Cardiac muscle cell (in vitro differentiated cells and primary cell): ENCODE measurements at regions not wholly inside any gene's neighbourhood (a gene's known extent, or its start where the extent isn't known, plus 50 kb on each side); places are given as distances from the start of the nearest gene placed in this dataset.

Experiments used
- DNase-seq, 2 donors: peaks; one replicate each; pipeline versions ENCODE4 v3.0.0 to v3.0.0-alpha.2; 2010 to 2017; ENCODE audit warnings: low read depth in 1 of 2, low spot score in 1 of 2
- H3K27ac ChIP-seq: fragments of 200-600 bp; sonication (generic); 2 replicates; pipeline ENCODE4 v1.5.1; 2016
- H3K27me3 ChIP-seq: fragments of 200-600 bp; sonication (generic); 2 replicates; pipeline ENCODE4 v1.6.0; 2016; ENCODE audit warnings: control low read depth
- H3K36me3 ChIP-seq: fragments of 200-600 bp; sonication (generic); 2 replicates; pipeline ENCODE4 v1.5.1; 2016; ENCODE audit warnings: control low read depth
- H3K4me1 ChIP-seq: fragments of 200-600 bp; sonication (generic); 2 replicates; pipeline ENCODE4 v1.8.1; 2017; ENCODE audit warnings: low read depth, mild to moderate bottlenecking, mixed run types
- H3K4me3 ChIP-seq: fragments of 200-600 bp; sonication (generic); 2 replicates; pipeline ENCODE4 v1.5.1; 2016; ENCODE audit warnings: mild to moderate bottlenecking
- H3K9me3 ChIP-seq: fragments of 200-600 bp; sonication (generic); 2 replicates; pipeline ENCODE4 v1.5.1; 2017; ENCODE audit warnings: low read depth, mild to moderate bottlenecking, control low read depth
- TF ChIP-seq, protein P1 (sequence below): IDR thresholded peaks from 2 replicates; pipeline ENCODE4 v1.5.1; 2012; ENCODE audit warnings: low read depth, mild to moderate bottlenecking, low read length

DNA sequence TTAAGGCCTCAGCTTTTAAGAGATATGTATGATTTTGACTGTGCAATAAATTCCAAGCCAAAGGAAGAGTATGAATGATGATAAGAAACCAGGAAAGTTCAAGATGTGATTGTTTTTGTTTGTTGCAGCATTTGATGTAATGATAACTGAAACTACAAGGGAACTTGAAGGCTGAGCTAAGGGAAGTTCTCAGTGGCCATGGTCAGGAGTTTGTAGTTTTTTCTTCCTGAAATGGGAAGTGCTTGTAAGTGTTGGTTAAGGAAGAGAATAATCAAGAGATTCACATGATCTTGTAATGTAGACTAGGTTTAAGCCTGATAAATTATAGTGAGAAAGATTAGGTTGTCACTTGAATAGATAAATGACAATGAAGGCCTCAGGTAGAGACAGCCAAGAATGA lies 53.4 kb downstream of the PTCHD4 start:
- H3K4me3 ChIP-seq, result no peak overlapping the region
- H3K27me3 ChIP-seq, result no peaks in the 10 kb centered on the region
- H3K36me3 ChIP-seq, result no peaks in the 10 kb centered on the region
- H3K4me1 ChIP-seq, result peaks cover 4% of the 10 kb centered on the region
- no peaks in the 10 kb centered on the region for H3K9me3 ChIP-seq
- H3K27ac ChIP-seq, result no peak overlapping the region
- TF ChIP-seq, protein P1, sequence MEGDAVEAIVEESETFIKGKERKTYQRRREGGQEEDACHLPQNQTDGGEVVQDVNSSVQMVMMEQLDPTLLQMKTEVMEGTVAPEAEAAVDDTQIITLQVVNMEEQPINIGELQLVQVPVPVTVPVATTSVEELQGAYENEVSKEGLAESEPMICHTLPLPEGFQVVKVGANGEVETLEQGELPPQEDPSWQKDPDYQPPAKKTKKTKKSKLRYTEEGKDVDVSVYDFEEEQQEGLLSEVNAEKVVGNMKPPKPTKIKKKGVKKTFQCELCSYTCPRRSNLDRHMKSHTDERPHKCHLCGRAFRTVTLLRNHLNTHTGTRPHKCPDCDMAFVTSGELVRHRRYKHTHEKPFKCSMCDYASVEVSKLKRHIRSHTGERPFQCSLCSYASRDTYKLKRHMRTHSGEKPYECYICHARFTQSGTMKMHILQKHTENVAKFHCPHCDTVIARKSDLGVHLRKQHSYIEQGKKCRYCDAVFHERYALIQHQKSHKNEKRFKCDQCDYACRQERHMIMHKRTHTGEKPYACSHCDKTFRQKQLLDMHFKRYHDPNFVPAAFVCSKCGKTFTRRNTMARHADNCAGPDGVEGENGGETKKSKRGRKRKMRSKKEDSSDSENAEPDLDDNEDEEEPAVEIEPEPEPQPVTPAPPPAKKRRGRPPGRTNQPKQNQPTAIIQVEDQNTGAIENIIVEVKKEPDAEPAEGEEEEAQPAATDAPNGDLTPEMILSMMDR, result no peak
- DNase-seq, result no peak

DNA sequence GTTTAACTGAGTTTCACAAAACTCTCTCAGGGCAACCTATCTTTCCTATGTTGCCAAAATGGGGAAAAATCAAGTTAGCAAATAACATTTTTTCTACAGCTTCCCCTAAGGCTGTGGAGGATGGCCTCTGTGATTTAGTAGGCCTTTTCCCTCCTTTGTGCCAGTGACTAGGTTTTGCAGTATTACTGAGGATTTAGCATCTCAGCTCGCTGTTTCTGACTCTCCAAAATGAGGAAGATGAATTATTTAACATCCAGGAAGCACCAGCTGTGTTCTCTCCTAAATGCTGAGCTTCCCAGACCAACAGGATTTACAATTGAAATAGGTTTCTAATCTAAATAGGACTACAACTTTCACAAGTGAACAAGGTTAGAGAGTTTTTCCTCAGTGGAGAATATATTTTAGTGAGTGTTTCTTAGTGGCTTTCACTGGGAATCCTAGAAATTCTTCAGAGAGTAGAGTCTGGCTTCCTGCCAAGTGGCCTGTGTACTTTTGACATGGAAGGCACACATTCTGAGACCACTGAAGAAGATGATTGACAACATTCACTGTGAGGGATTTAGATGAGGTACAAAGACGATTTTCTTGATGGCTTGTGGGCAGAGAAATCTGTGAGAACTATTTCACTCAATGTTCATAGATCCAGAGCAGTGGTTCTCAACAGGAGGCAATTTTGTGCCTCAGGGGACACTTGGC lies 62.4 kb downstream of the PTCHD4 start:
- Histone ChIP-seq H3K9me3 (no peaks in the 10 kb centered on the region), H3K4me1 (no peaks in the 10 kb centered on the region), H3K36me3 (no peaks in the 10 kb centered on the region), H3K27ac (no peak overlapping the region), H3K27me3 (no peaks in the 10 kb centered on the region), H3K4me3 (no peak overlapping the region)
- DNase-seq, result peak in 1 of 2 donors; percentile 21
- TF ChIP-seq, protein P1, result no peak

DNA sequence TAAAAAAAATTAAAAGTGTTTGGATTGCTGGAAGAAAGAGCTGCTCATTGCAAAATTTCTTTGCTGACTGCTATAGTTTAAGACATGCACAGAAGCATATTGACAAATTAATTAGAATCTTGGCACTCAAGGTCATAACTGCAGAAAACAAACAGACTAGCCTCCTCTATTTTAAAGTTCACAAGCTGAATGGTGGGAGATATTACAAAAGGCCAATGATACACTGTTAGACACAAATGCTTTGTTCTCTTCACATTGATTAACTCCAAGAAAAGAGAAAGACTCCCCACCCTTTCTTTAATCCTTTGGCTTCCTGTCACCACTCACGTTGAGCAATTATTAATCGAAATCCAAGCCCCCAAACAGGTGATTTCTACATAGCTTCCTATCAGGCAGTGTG lies 69.1 kb downstream of the PTCHD4 start:
- Histone ChIP-seq H3K4me1 (no peaks in the 10 kb centered on the region), H3K4me3 (no peak overlapping the region), H3K27ac (no peak overlapping the region), H3K27me3 (no peaks in the 10 kb centered on the region), H3K36me3 (no peaks in the 10 kb centered on the region), H3K9me3 (no peaks in the 10 kb centered on the region)
- no peak for DNase-seq
- TF ChIP-seq, protein P1, result no peak

DNA sequence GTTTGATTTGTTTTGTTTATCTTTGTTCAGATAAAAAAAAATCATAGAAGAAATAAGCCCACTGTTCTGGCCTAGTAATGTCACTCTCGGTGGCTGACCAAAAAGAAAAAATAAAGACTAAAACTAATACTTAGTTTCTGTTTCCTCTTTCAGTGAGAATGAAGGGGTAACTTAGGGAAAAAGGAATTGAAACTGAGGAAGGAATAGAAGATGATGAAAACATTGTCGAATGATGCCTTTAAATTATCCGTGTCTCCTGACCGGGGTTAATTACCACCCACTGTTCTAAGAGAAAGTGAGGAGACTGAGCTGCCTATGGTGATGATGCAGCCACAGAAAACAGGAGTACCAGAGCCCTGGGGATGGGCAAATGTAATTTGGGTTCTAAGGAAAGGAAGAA lies 73.1 kb downstream of the PTCHD4 start:
- no peaks in the 10 kb centered on the region for H3K9me3 ChIP-seq
- no peaks in the 10 kb centered on the region for H3K4me1 ChIP-seq
- H3K4me3 ChIP-seq, result no peak overlapping the region
- no peaks in the 10 kb centered on the region for H3K36me3 ChIP-seq
- no peak for DNase-seq
- TF ChIP-seq, protein P1, result no peak
- no peak overlapping the region for H3K27ac ChIP-seq
- no peaks in the 10 kb centered on the region for H3K27me3 ChIP-seq

DNA sequence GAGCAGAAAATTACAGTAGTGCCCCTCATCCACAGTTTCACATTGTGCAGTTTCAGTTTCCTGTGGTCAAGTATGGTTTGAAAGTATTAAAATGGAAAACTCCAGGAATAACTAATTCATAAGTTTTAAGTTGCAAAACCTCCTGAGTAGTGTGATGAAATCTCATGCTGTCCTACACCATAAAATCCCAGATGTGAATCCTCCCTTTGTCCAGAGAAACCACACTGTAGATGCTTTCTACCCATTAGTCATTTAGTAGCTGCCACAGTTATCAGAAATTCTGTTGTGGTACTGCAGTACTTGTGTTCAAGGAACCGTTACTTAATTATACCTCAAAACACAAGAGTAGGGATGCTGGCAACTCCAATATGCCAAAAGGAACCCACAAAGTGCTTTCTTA lies 74.7 kb downstream of the PTCHD4 start:
- no peaks in the 10 kb centered on the region for H3K9me3 ChIP-seq
- no peaks in the 10 kb centered on the region for H3K36me3 ChIP-seq
- DNase-seq, result peak in 1 of 2 donors; percentile 93
- H3K27me3 ChIP-seq, result no peaks in the 10 kb centered on the region
- H3K4me1 ChIP-seq, result no peaks in the 10 kb centered on the region
- H3K4me3 ChIP-seq, result no peak overlapping the region
- TF ChIP-seq, protein P1, result no peak
- no peak overlapping the region for H3K27ac ChIP-seq
